Keratinocyte (primary cell): ENCODE measurements at regions not wholly inside any gene's neighbourhood (a gene's known extent, or its start where the extent isn't known, plus 50 kb on each side); places are given as distances from the start of the nearest gene placed in this dataset.

Experiments used
- CTCF ChIP-seq, 3 experiments: IDR thresholded peaks in 1 of 3; conservative IDR thresholded peaks in 1 of 3; optimal IDR thresholded peaks in 1 of 3; 2 replicates in 2 of 3; 3 replicates in 1 of 3; pipeline versions ENCODE3 to v1.5.1; 2011; ENCODE audit warnings: low read length in 3 of 3, mild to moderate bottlenecking in 3 of 3, moderate library complexity in 2 of 3, control low read depth in 1 of 3, inconsistent platforms in 1 of 3; ENCODE audit not compliant: insufficient read depth in 2 of 3; ENCODE audit errors: extremely low read depth in 1 of 3
- EZH2 ChIP-seq: IDR thresholded peaks from one replicate; pipeline ENCODE4 v1.6.1; 2012; ENCODE audit warnings: inconsistent platforms, mild to moderate bottlenecking, low read length, moderate library complexity

- no peak for TF ChIP-seq CTCF (optimal IDR thresholded peaks at IDR 0.05 in 1 of 3, IDR thresholded peaks at IDR 0.05 in 1 of 3, conservative IDR thresholded peaks at IDR 0.05 in 1 of 3; ENCODE audit: extremely low read depth in 1 of 3, insufficient read depth in 2 of 3, low read length in 3 of 3)
- no peak for TF ChIP-seq EZH2
These were observed 572.4 kb upstream of the MGMT start for GRCh38 chr10:128894641-128895040.
